ENCODE measurements at regions not wholly inside any gene's neighbourhood (a gene's known extent, or its start where the extent isn't known, plus 50 kb on each side); places are given as distances from the start of the nearest gene placed in this dataset.

GRCh38 chr1:184242507-184242943 is 144.3 kb upstream of the C1orf21 start:
- no peaks in the 10 kb centered on the region for H4K20me1 ChIP-seq (replicated peaks in 1 of 2; ENCODE audit: control insufficient read depth in 1 of 2, insufficient read depth in 2 of 2, low read length in 2 of 2)
- no peaks in the 10 kb centered on the region for H3K27me3 ChIP-seq (replicated peaks in 1 of 4; ENCODE audit: control insufficient read depth in 3 of 4, extremely low read depth in 1 of 4, insufficient read depth in 3 of 4, low read length in 3 of 4)
- H3K56ac ChIP-seq (replicated peaks; ENCODE audit: insufficient read length, low read depth, low read length) = no peak overlapping the region
- POLR2A ChIA-PET (ENCODE audit: partially characterized antibody) = no interaction called here
- no peaks in the 10 kb centered on the region for H3K9me3 ChIP-seq (ENCODE audit: insufficient read depth in 2 of 2, low read depth in 1 of 2, low read length in 1 of 2)
- WGBS, 2 experiments (ENCODE audit: extremely low coverage in 1 of 2, insufficient coverage in 1 of 2, insufficient read length in 1 of 2, insufficient replicate concordance in 2 of 2, low coverage in 1 of 2, low lambda C conversion rate in 2 of 2, missing lambda C conversion rate in 1 of 2) = 85% methylated on average over 2 of the region's 2 CpGs; no CpG with 5 or more reads in 1 of the 2 experiments
- no peak overlapping the region for H3K9ac ChIP-seq (replicated peaks in 1 of 4; ENCODE audit: extremely low read depth in 1 of 4, low read depth in 3 of 4, low read length in 3 of 4)
- DNase-seq (ENCODE audit: low read depth in 1 of 2, low spot score in 2 of 2) (no peak), FAIRE-seq (no peak)
- no peak overlapping the region for H3K27ac ChIP-seq (ENCODE audit: low read depth, low read length)
- H2BK5ac ChIP-seq (ENCODE audit: low read depth, low read length) = no peak overlapping the region
- CTCF ChIA-PET (ENCODE audit: partially characterized antibody) = interaction anchor here (0.7 to 2.1 kb wide), 21 partner anchors 9 to 453 kb away, joined by 3 to 12 read pairs (median 4); no protein-coding TSS in a partner anchor
- no peak overlapping the region for H4K8ac ChIP-seq (ENCODE audit: extremely low read depth, insufficient read depth, low read length)
- H2BK120ac ChIP-seq (replicated peaks; ENCODE audit: low read depth, low read length) = no peak overlapping the region
- H3K23me2 ChIP-seq (ENCODE audit: low read depth, low read length) = no peaks in the 10 kb centered on the region; the same call in 1 of the 2 replicates
- no peak overlapping the region for H3K4me3 ChIP-seq (ENCODE audit: extremely low read depth in 1 of 4, insufficient read depth in 2 of 4, low read depth in 3 of 4, low read length in 4 of 4)
- no peak overlapping the region for H4K91ac ChIP-seq (replicated peaks; ENCODE audit: insufficient read length, low read length)
- no peak overlapping the region for H2BK20ac ChIP-seq (ENCODE audit: low read length)
- H3K79me2 ChIP-seq (ENCODE audit: control insufficient read depth in 1 of 2, insufficient read depth in 2 of 2, low read length in 2 of 2) = no peaks in the 10 kb centered on the region
- no peak overlapping the region for H3K4ac ChIP-seq (replicated peaks; ENCODE audit: insufficient read length, low read depth, low read length)
- H4K5ac ChIP-seq (ENCODE audit: insufficient read length, low read depth, low read length) = no peak overlapping the region
- no peak overlapping the region for H2BK12ac ChIP-seq (ENCODE audit: low read depth, low read length)
- no peak overlapping the region for H3K23ac ChIP-seq (ENCODE audit: insufficient read length)
- H2AK5ac ChIP-seq (ENCODE audit: low read depth, low read length) = no peak overlapping the region
- no peak overlapping the region for H3K4me2 ChIP-seq (ENCODE audit: insufficient read depth in 1 of 2, low read depth in 2 of 2, low read length in 2 of 2)
- no peak overlapping the region for H2AFZ ChIP-seq (ENCODE audit: low read length)
- H3K18ac ChIP-seq (ENCODE audit: extremely low read depth, low read length) = no peak overlapping the region
- no peak overlapping the region for H3K14ac ChIP-seq (ENCODE audit: insufficient read length)
- no peaks in the 10 kb centered on the region for H3K36me3 ChIP-seq (ENCODE audit: control insufficient read depth in 2 of 4, insufficient read depth in 4 of 4, low read length in 3 of 4)
- no peaks in the 10 kb centered on the region for H3K4me1 ChIP-seq (replicated peaks in 1 of 4; ENCODE audit: control insufficient read depth in 3 of 4, insufficient read depth in 4 of 4, low read length in 3 of 4)
- H3K79me1 ChIP-seq (ENCODE audit: low read depth, low read length) = no peaks in the 10 kb centered on the region
- H2BK15ac ChIP-seq (ENCODE audit: low read length) = no peak overlapping the region
- no peak for TF ChIP-seq SAP30 (IDR thresholded peaks at IDR 0.05; ENCODE audit: insufficient read depth, insufficient replicate concordance, low read length)
- TF ChIP-seq TBP (IDR thresholded peaks at IDR 0.05; ENCODE audit: low read depth, low read length) = no peak
- peak in 2 of 3 experiments; percentile 51 to 55; a peak in 3 of 4 replicates for TF ChIP-seq CTCF (IDR thresholded peaks at IDR 0.05; ENCODE audit: control extremely low read depth in 1 of 3, insufficient read depth in 1 of 3, low read depth in 1 of 3, low read length in 3 of 3)
- no peak for TF ChIP-seq ATF2 (IDR thresholded peaks at IDR 0.05; ENCODE audit: low read length)
- no peak for TF ChIP-seq TCF12 (IDR thresholded peaks at IDR 0.05; ENCODE audit: low read depth, low read length)
- peak; percentile 85 to 87 for TF ChIP-seq RAD21 (IDR thresholded peaks at IDR 0.05 in 1 of 2, conservative IDR thresholded peaks at IDR 0.05 in 1 of 2; ENCODE audit: low read depth in 2 of 2, low read length in 2 of 2)
